ENCODE measurements at regions not wholly inside any gene's neighbourhood (a gene's known extent, or its start where the extent isn't known, plus 50 kb on each side); places are given as distances from the start of the nearest gene placed in this dataset.

- no peak for TF ChIP-seq POLR2AphosphoS5 (IDR thresholded peaks at IDR 0.05; ENCODE audit: low read depth)
- TF ChIP-seq, protein P1, sequence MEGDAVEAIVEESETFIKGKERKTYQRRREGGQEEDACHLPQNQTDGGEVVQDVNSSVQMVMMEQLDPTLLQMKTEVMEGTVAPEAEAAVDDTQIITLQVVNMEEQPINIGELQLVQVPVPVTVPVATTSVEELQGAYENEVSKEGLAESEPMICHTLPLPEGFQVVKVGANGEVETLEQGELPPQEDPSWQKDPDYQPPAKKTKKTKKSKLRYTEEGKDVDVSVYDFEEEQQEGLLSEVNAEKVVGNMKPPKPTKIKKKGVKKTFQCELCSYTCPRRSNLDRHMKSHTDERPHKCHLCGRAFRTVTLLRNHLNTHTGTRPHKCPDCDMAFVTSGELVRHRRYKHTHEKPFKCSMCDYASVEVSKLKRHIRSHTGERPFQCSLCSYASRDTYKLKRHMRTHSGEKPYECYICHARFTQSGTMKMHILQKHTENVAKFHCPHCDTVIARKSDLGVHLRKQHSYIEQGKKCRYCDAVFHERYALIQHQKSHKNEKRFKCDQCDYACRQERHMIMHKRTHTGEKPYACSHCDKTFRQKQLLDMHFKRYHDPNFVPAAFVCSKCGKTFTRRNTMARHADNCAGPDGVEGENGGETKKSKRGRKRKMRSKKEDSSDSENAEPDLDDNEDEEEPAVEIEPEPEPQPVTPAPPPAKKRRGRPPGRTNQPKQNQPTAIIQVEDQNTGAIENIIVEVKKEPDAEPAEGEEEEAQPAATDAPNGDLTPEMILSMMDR (IDR thresholded peaks at IDR 0.05; ENCODE audit: insufficient read depth, low read length), result no peak
These were observed 384.4 kb upstream of the TSHZ3 start for GRCh38 chr19:31733591-31733990.

Data from HL-60 (cell line).